ENCODE measurements at regions not wholly inside any gene's neighbourhood (a gene's known extent, or its start where the extent isn't known, plus 50 kb on each side); places are given as distances from the start of the nearest gene placed in this dataset.

DNA sequence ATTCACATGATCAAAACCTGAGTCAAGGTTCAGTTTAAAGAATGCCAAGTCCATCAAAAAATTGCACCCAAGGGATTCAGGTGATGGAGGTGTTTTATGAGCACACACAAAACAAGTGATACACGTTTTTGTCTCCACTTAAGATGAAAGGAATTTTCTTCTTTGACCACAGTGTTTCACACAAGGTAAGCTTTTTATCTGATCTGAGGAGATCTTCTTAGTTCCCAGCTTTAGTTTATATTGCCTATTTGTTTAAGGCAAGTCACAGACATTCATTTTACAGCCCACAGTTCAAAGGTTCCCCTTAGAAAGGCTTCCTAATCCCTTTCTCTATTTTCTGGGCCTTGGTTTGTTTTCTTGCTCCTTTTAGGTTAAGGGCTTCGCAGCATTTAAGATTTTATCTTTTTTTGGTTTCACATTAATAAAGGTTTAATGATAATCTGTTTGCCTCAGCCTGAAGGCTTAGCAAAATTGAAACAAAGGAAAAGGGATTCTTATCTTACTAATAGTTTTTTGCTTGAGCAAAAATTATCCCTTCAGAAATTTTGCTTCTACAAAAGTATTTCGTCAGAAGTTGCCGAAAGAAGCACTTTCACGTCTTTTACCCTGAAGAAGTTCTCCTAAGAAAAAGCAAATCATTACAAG lies 420.5 kb upstream of the NAALADL2 start:
- Histone ChIP-seq H3K27ac (peak overlapping the region in 2 of 4 donors; percentile 92 to 99), H3K9me3 (no peaks in the 10 kb centered on the region)

DNA sequence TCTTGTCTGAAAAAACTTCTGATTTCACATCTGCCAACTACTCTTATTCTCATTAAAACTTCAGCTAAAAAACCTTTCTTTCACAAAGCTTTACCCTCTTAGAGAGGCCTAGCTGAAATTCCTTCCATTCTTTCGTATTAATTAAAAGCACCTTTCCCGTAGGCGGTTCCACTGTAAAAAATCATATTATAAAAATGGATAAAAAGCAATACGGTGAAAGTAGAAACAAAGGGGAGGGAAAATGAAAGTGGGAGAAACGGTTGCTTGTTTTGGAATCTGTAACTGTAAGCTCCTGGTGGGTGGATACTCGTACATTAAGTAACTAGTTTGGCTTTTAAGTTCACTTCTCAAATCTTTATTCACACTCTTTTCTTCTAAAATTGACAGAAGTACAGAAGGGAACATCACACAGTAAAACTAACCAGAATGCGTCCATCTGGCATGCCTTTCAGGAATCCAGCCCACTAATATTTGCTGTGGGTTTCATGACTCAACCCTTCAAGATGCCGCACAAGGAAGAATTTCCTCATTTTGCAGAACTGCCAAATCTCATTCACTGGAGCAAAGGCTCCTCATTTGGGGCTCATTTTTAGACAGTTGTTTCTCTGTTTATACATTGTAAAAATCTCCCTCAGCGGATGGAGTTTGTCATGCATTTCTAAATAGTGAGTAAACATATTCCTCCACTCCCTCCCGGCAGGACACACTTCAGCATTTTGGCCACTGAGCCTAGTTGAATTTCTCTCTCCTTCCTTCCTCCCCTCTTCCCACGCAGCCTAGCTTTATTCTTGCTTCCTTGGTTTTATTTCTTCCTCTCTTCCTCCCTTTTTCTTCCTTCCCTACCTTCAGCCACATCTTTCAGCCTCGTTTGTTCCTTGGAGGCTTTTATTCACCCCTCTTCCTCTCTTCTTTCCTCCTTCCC lies 419.5 kb upstream of the NAALADL2 start:
- Histone ChIP-seq H3K27me3 (no peaks in the 10 kb centered on the region), H3K36me3 (no peaks in the 10 kb centered on the region), H3K27ac (peak overlapping the region; percentile 92 to 99 (median 95)), H3K4me3 (peak overlapping the region; percentile 62 to 85 (median 74)), H3K4me1 (peaks cover 3 to 31% (median 10%) of the 10 kb centered on the region in 3 donors), H3K9me3 (no peaks in the 10 kb centered on the region)
- TF ChIP-seq POLR2A (IDR thresholded peaks at IDR 0.05), result no peak
- TF ChIP-seq, protein P1, sequence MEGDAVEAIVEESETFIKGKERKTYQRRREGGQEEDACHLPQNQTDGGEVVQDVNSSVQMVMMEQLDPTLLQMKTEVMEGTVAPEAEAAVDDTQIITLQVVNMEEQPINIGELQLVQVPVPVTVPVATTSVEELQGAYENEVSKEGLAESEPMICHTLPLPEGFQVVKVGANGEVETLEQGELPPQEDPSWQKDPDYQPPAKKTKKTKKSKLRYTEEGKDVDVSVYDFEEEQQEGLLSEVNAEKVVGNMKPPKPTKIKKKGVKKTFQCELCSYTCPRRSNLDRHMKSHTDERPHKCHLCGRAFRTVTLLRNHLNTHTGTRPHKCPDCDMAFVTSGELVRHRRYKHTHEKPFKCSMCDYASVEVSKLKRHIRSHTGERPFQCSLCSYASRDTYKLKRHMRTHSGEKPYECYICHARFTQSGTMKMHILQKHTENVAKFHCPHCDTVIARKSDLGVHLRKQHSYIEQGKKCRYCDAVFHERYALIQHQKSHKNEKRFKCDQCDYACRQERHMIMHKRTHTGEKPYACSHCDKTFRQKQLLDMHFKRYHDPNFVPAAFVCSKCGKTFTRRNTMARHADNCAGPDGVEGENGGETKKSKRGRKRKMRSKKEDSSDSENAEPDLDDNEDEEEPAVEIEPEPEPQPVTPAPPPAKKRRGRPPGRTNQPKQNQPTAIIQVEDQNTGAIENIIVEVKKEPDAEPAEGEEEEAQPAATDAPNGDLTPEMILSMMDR (IDR thresholded peaks at IDR 0.05), result no peak
- intact Hi-C loops (cut with DNase I), result no loop called here
- WGBS, 2 donors, result 14 to 16% methylated on average over 12 of the region's 12 CpGs
- DNase-seq, result no peak

More for the DNA sequence above, 420.5 kb upstream of the NAALADL2 start:
- no peak for DNase-seq
- intact Hi-C loops (cut with DNase I), result no loop called here
- WGBS, 2 donors, result 56 to 63% methylated on average over 5 of the region's 5 CpGs
- Histone ChIP-seq H3K36me3 (no peaks in the 10 kb centered on the region), H3K4me1 (peaks cover 3 to 31% (median 10%) of the 10 kb centered on the region in 3 donors), H3K27me3 (no peaks in the 10 kb centered on the region), H3K4me3 (no peak overlapping the region)
- no peak for TF ChIP-seq POLR2A (IDR thresholded peaks at IDR 0.05)
- TF ChIP-seq, protein P1 (IDR thresholded peaks at IDR 0.05), result no peak

DNA sequence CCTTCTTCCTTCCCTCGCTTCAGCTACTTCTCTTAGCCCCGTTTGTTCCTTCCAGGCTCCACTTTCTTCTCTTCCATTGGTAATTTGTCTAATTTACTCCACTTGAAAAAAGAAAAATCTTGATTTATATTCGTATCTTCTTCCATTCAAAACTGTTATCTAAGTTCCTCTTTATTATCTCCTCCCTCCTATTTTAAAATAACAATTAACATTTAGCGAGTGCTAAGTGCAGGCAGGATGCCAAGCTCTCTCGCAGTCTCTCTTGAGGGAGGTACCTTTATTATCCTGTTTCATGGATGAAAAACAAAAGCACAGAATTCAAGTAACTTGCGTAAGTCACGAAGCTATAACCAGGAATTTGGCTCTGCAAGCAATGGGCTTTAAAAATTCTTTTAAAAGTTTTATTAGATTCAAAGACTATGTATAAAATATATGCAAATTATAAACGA lies 418.9 kb upstream of the NAALADL2 start:
- no peak for DNase-seq
- H3K27ac ChIP-seq, result peak overlapping the region; percentile 92 to 99 (median 95)

DNA sequence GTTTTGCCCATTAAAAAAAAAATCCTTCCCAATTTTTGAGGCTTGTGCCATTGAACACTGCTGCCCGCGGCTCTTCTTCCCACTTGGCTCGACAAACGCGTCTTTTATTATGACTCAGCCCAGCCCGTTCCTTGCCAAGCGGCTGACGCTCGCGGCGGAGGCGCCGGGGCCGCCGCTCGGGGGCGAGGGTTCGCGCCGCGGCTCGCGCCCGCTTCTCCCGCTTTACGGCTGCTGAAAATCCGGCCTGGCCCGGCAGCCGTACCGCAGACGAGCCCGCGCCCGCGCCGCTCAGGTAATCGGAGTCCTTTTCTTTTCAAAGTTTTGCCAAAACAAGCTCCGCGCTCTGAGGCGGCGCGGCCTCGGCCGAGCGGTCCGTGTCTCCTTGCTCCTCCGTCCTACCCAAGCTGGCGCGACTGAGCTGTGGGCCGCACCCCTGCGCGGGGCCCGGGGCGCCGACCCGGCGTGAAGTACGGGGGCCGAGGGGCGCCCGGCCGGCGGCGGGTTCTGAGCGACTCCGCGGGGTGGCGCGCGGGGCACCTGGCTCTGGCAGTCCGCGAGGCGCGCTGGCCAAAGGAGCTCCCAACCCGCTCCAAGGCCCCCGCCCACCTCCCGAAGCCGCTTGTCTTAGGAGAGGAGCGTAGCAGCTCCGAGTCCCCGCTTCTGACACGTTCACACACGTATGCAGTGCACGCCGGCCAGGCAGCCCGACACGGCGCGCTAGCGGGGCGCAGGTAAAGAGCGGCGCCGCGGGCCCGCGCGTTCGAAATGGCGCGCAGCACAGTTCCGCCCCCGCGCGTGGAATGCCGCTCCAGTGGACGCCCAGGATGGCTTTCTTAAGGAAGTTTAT lies 418.2 kb upstream of the NAALADL2 start:
- DNase-seq, result peak; percentile 15
- Histone ChIP-seq H3K4me1 (peaks cover 3 to 31% (median 10%) of the 10 kb centered on the region in 3 donors), H3K9me3 (no peaks in the 10 kb centered on the region), H3K27ac (peak overlapping the region; percentile 92 to 99 (median 95)), H3K27me3 (no peaks in the 10 kb centered on the region), H3K36me3 (no peaks in the 10 kb centered on the region), H3K4me3 (peak overlapping the region; percentile 62 to 85 (median 74))
- intact Hi-C loops (cut with DNase I), result no loop called here
- peak in 1 of 4 donors; percentile 37 for TF ChIP-seq POLR2A (IDR thresholded peaks at IDR 0.05)
- TF ChIP-seq, protein P1 (IDR thresholded peaks at IDR 0.05), result no peak
- WGBS, 2 donors, result 0 to 1% methylated on average over 6 to 15 of the region's 107 CpGs

More for the DNA sequence above, 418.9 kb upstream of the NAALADL2 start:
- no peaks in the 10 kb centered on the region for H3K9me3 ChIP-seq
- TF ChIP-seq POLR2A (IDR thresholded peaks at IDR 0.05), result no peak
- TF ChIP-seq, protein P1 (IDR thresholded peaks at IDR 0.05), result no peak
- intact Hi-C loops (cut with DNase I), result no loop called here
- H3K27me3 ChIP-seq, result no peaks in the 10 kb centered on the region
- H3K4me1 ChIP-seq, result peaks cover 3 to 31% (median 10%) of the 10 kb centered on the region in 3 donors
- no peaks in the 10 kb centered on the region for H3K36me3 ChIP-seq
- peak overlapping the region; percentile 62 to 85 (median 74) for H3K4me3 ChIP-seq
- WGBS, 2 donors, result 0 to 2% methylated on average over 8 of the region's 8 CpGs

Data from esophagus squamous epithelium (tissue), 5 donors.